ENCODE measurements at regions not wholly inside any gene's neighbourhood (a gene's known extent, or its start where the extent isn't known, plus 50 kb on each side); places are given as distances from the start of the nearest gene placed in this dataset.

GRCh38 chr10:31683682-31684081 lies 244.9 kb downstream of the ARHGAP12 start:
- no peaks in the 10 kb centered on the region for H3K27me3 ChIP-seq (ENCODE audit: control insufficient read depth, extremely low read depth, insufficient read depth, low read length)
- H3K36me3 ChIP-seq (ENCODE audit: control insufficient read depth in 2 of 2, extremely low read depth in 1 of 2, insufficient read depth in 2 of 2, low read length in 2 of 2), result no peaks in the 10 kb centered on the region
- no peak for DNase-seq (ENCODE audit: low read depth, low spot score)
- no peak overlapping the region for H3K27ac ChIP-seq (ENCODE audit: control insufficient read depth, insufficient read depth, low read length)
- no peak overlapping the region for H3K9ac ChIP-seq (ENCODE audit: control insufficient read depth, extremely low read depth, insufficient read depth, low read length)
- H3K4me3 ChIP-seq (ENCODE audit: control insufficient read depth in 2 of 3, extremely low read depth in 1 of 3, insufficient read depth in 2 of 3, low read depth in 1 of 3, low read length in 3 of 3), result no peak overlapping the region
- no peaks in the 10 kb centered on the region for H3K9me1 ChIP-seq (ENCODE audit: control insufficient read depth, extremely low read depth, insufficient read depth, low read length)
- no peak overlapping the region for H2AFZ ChIP-seq (ENCODE audit: control insufficient read depth, low read length)
- H3K9me3 ChIP-seq (ENCODE audit: control insufficient read depth, low read depth, low read length), result no peaks in the 10 kb centered on the region
- H3K79me2 ChIP-seq (ENCODE audit: control insufficient read depth, insufficient read depth, low read length), result no peaks in the 10 kb centered on the region
- TF ChIP-seq EZH2 (IDR thresholded peaks at IDR 0.05; ENCODE audit: low read length), result no peak
- TF ChIP-seq, protein P1, sequence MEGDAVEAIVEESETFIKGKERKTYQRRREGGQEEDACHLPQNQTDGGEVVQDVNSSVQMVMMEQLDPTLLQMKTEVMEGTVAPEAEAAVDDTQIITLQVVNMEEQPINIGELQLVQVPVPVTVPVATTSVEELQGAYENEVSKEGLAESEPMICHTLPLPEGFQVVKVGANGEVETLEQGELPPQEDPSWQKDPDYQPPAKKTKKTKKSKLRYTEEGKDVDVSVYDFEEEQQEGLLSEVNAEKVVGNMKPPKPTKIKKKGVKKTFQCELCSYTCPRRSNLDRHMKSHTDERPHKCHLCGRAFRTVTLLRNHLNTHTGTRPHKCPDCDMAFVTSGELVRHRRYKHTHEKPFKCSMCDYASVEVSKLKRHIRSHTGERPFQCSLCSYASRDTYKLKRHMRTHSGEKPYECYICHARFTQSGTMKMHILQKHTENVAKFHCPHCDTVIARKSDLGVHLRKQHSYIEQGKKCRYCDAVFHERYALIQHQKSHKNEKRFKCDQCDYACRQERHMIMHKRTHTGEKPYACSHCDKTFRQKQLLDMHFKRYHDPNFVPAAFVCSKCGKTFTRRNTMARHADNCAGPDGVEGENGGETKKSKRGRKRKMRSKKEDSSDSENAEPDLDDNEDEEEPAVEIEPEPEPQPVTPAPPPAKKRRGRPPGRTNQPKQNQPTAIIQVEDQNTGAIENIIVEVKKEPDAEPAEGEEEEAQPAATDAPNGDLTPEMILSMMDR (optimal IDR thresholded peaks at IDR 0.05 in 1 of 3, IDR thresholded peaks at IDR 0.05 in 1 of 3, conservative IDR thresholded peaks at IDR 0.05 in 1 of 3; ENCODE audit: extremely low read depth in 1 of 3, insufficient read depth in 2 of 3, low read length in 3 of 3), result no peak
- FAIRE-seq, result no peak
- dilution Hi-C loops (cut with MboI; ENCODE audit: extremely low pct_ligation_motif_present, low sequenced_read_pairs), result no loop called here
- H3K4me1 ChIP-seq (ENCODE audit: control insufficient read depth, extremely low read depth, insufficient read depth, low read length), result no peaks in the 10 kb centered on the region
- no peaks in the 10 kb centered on the region for H4K20me1 ChIP-seq (ENCODE audit: control insufficient read depth, extremely low read depth, insufficient read depth, low read length)
- no peak overlapping the region for H3K4me2 ChIP-seq (ENCODE audit: control insufficient read depth, extremely low read depth, insufficient read depth, low read depth, low read length)

- TF ChIP-seq, protein P1 (optimal IDR thresholded peaks at IDR 0.05 in 1 of 3, IDR thresholded peaks at IDR 0.05 in 1 of 3, conservative IDR thresholded peaks at IDR 0.05 in 1 of 3; ENCODE audit: extremely low read depth in 1 of 3, insufficient read depth in 2 of 3, low read length in 3 of 3), result no peak
- no peak for TF ChIP-seq EZH2 (IDR thresholded peaks at IDR 0.05; ENCODE audit: low read length)
- Histone ChIP-seq H3K4me3 (ENCODE audit: control insufficient read depth in 2 of 3, extremely low read depth in 1 of 3, insufficient read depth in 2 of 3, low read depth in 1 of 3, low read length in 3 of 3) (no peak overlapping the region), H3K9me1 (ENCODE audit: control insufficient read depth, extremely low read depth, insufficient read depth, low read length) (no peaks in the 10 kb centered on the region), H2AFZ (ENCODE audit: control insufficient read depth, low read length) (no peak overlapping the region), H3K9me3 (ENCODE audit: control insufficient read depth, low read depth, low read length) (no peaks in the 10 kb centered on the region), H3K4me2 (ENCODE audit: control insufficient read depth, extremely low read depth, insufficient read depth, low read depth, low read length) (no peak overlapping the region), H3K79me2 (ENCODE audit: control insufficient read depth, insufficient read depth, low read length) (no peaks in the 10 kb centered on the region), H3K9ac (ENCODE audit: control insufficient read depth, extremely low read depth, insufficient read depth, low read length) (no peak overlapping the region), H3K36me3 (ENCODE audit: control insufficient read depth in 2 of 2, extremely low read depth in 1 of 2, insufficient read depth in 2 of 2, low read length in 2 of 2) (no peaks in the 10 kb centered on the region), H4K20me1 (ENCODE audit: control insufficient read depth, extremely low read depth, insufficient read depth, low read length) (no peaks in the 10 kb centered on the region), H3K27me3 (ENCODE audit: control insufficient read depth, extremely low read depth, insufficient read depth, low read length) (no peaks in the 10 kb centered on the region), H3K27ac (ENCODE audit: control insufficient read depth, insufficient read depth, low read length) (no peak overlapping the region), H3K4me1 (ENCODE audit: control insufficient read depth, extremely low read depth, insufficient read depth, low read length) (peaks cover 4% of the 10 kb centered on the region)
- DNase-seq (ENCODE audit: low read depth, low spot score), result no peak
- FAIRE-seq, result no peak
- dilution Hi-C loops (cut with MboI; ENCODE audit: extremely low pct_ligation_motif_present, low sequenced_read_pairs), result no loop called here
Observed at GRCh38 chr10:31679936-31680335, 248.7 kb downstream of the ARHGAP12 start.
